NCI-H226 (cell line): ENCODE measurements at regions not wholly inside any gene's neighbourhood (a gene's known extent, or its start where the extent isn't known, plus 50 kb on each side); places are given as distances from the start of the nearest gene placed in this dataset.

ENCODE experiments used
- DNase-seq: peaks from one replicate; pipeline ENCODE4 v3.0.0-alpha.2; 2015

- no peak for DNase-seq
Observed at GRCh38 chr11:22433517-22433916, 95.3 kb downstream of the SLC17A6 start.

- DNase-seq, result no peak
Observed at GRCh38 chr11:22433094-22433455, 94.9 kb downstream of the SLC17A6 start.

GRCh38 chr11:22432291-22433093 is 94.3 kb downstream of the SLC17A6 start:
- no peak for DNase-seq

- no peak for DNase-seq
Observed at GRCh38 chr11:22431106-22431505, 92.9 kb downstream of the SLC17A6 start.

- no peak for DNase-seq
Observed at GRCh38 chr11:22430639-22431038, 92.5 kb downstream of the SLC17A6 start.

GRCh38 chr11:22430141-22430541 is 92.0 kb downstream of the SLC17A6 start:
- DNase-seq, result no peak
